Heart right ventricle (tissue), 16 donors: ENCODE measurements at regions not wholly inside any gene's neighbourhood (a gene's known extent, or its start where the extent isn't known, plus 50 kb on each side); places are given as distances from the start of the nearest gene placed in this dataset.

Source experiments
- ATAC-seq, 8 donors: fragments of 200-7000 bp; cut with Tn5 transposase; one replicate each; pipeline ENCODE4 v1.9.1; 2020; ENCODE audit warnings: mild to moderate bottlenecking in 8 of 8, moderate library complexity in 8 of 8, moderate number of reproducible peaks in 1 of 8
- DNase-seq, 2 donors: peaks; one replicate each; pipeline ENCODE4 v3.0.0-alpha.2; 2020
- H3K27ac ChIP-seq, 10 donors: fragments of 200-600 bp; sonication (generic) in 2 of 10; one replicate each; pipeline versions ENCODE4 v1.5.0 to v1.8.0; 2020 to 2022; ENCODE audit warnings: mild to moderate bottlenecking in 3 of 10
- H3K27me3 ChIP-seq, 7 donors: fragments of 200-600 bp; one replicate each; pipeline ENCODE4 v1.8.0; 2021 to 2022; ENCODE audit warnings: mild to moderate bottlenecking in 2 of 7
- H3K36me3 ChIP-seq, 9 donors: fragments of 200-600 bp; sonication (generic) in 1 of 9; one replicate each; pipeline versions ENCODE4 v1.5.0 to v1.8.0; 2020 to 2022; ENCODE audit warnings: mild to moderate bottlenecking in 2 of 9
- H3K4me1 ChIP-seq, 9 donors: fragments of 200-600 bp; sonication (generic) in 1 of 9; one replicate each; pipeline versions ENCODE4 v1.5.0 to v1.8.0; 2020 to 2022; ENCODE audit warnings: mild to moderate bottlenecking in 4 of 9
- H3K4me3 ChIP-seq, 10 donors: fragments of 200-600 bp; sonication (generic) in 2 of 10; one replicate each; pipeline versions ENCODE4 v1.5.0 to v1.8.0; 2020 to 2022; ENCODE audit warnings: mild to moderate bottlenecking in 7 of 10, moderate library complexity in 2 of 10
- H3K9me3 ChIP-seq, 11 donors: fragments of 200-600 bp in 10 of 11; sonication (generic) in 2 of 11; one replicate each; pipeline versions ENCODE4 v1.5.0 to v1.8.0; 2013 to 2022; ENCODE audit warnings: mild to moderate bottlenecking in 2 of 11, control low read depth in 1 of 11, moderate library complexity in 1 of 11
- CTCF ChIP-seq, 9 donors: fragments of 200-600 bp; sonication (generic) in 2 of 9; IDR thresholded peaks; one replicate each; pipeline versions ENCODE4 v1.5.0 to v1.8.0; 2021 to 2022; ENCODE audit warnings: antibody characterized with exemption in 9 of 9, mild to moderate bottlenecking in 5 of 9, moderate library complexity in 1 of 9
- whole genome bisulfite sequencing, 2 donors: extraction: QIAGEN DNeasy Blood & Tissue Kit; methylation state at CpG; one replicate each; pipeline ENCODE4 v1.1.7; 2013; ENCODE audit warnings: inconsistent platforms in 1 of 2; 5-methylcytosine and 5-hydroxymethylcytosine counted together
- intact Hi-C, 10 donors: fragments of 100-400 bp; cut with DNase I; formaldehyde crosslinking; loops; one replicate each; pipeline versions ENCODE4 v1.11.1 to v1.14.2; 2022
- donor health status: Arrhythmogenic right ventricular cardiomyopathy.
- donor health status: ischemic (EF 13 %, LVEDD 7.1; RV severe dilation, severe dysfunction).
- donor health status: healthy with polysubstance abuse.
- donor health status: DM: no; HTN: yes; CAD: no.
- donor health status: DM: no; HTN: no; CAD: no.
- donor health status: ischemic (EF 25% LVEDD 6.9; RV normal size, moderate dysfunction).
- donor health status: ischemic (EF 25% LVEDD 5.7; RV mildly dilated, moderate dysfunction).
- donor health status: healthy.
- donor health status: DM: yes; HTN: yes; CAD: no.
- donor health status: Ischemic cardiomyopathy.
- donor health status: ischemic (EF 35%, LVEDD 5.7; RV mildly dilated, moderate dysfunction).
- donor health status: nonischemic (EF 11% LVEDD 7.7; RV severe dilation, severe dysfunction).
- donor health status: DM: yes; HTN: yes; CAD: no.
- donor health status: PGD.
- donor health status: ischemic (EF 29% LVEDD 5.4; RV normal size, mild dysfunction).
- donor health status: nonischemic (EF 23%, LVEDD 6.1; RV moderate dilation, normal function).

- TF ChIP-seq CTCF (IDR thresholded peaks at IDR 0.05) = no peak
- ATAC-seq (no peak), DNase-seq (no peak)
- WGBS, 2 donors = 78 to 85% methylated on average over 7 of the region's 7 CpGs
- H3K27ac ChIP-seq = no peak overlapping the region
- no peaks in the 10 kb centered on the region for H3K9me3 ChIP-seq
- H3K4me1 ChIP-seq = no peaks in the 10 kb centered on the region
- intact Hi-C loops = no loop called here
- no peak overlapping the region for H3K4me3 ChIP-seq
- H3K36me3 ChIP-seq = no peaks in the 10 kb centered on the region
- peaks cover 0 to 13% (median 0%) of the 10 kb centered on the region in 7 donors for H3K27me3 ChIP-seq
Measured at GRCh38 chr2:129740504-129740903, 239.0 kb upstream of the RAB6C start.

GRCh38 chr2:129741165-129741564, 238.3 kb upstream of the RAB6C start:
- 85 to 88% methylated on average over 7 of the region's 7 CpGs for WGBS, 2 donors
- no peaks in the 10 kb centered on the region for H3K4me1 ChIP-seq
- DNase-seq (no peak), ATAC-seq (no peak)
- no peaks in the 10 kb centered on the region for H3K36me3 ChIP-seq
- no peak overlapping the region for H3K27ac ChIP-seq
- no peak overlapping the region for H3K4me3 ChIP-seq
- intact Hi-C loops = no loop called here
- no peak for TF ChIP-seq CTCF (IDR thresholded peaks at IDR 0.05)
- peaks cover 0 to 13% (median 0%) of the 10 kb centered on the region in 7 donors for H3K27me3 ChIP-seq
- no peaks in the 10 kb centered on the region for H3K9me3 ChIP-seq

- intact Hi-C loops = no loop called here
- H3K27ac ChIP-seq = no peak overlapping the region
- no peaks in the 10 kb centered on the region for H3K9me3 ChIP-seq
- H3K4me3 ChIP-seq = no peak overlapping the region
- no peaks in the 10 kb centered on the region for H3K36me3 ChIP-seq
- H3K27me3 ChIP-seq = peaks cover 0 to 13% (median 0%) of the 10 kb centered on the region in 7 donors
- ATAC-seq = no peak
- 86 to 88% methylated on average over 12 of the region's 12 CpGs for WGBS, 2 donors
- DNase-seq = no peak
- TF ChIP-seq CTCF (IDR thresholded peaks at IDR 0.05) = no peak
- no peaks in the 10 kb centered on the region for H3K4me1 ChIP-seq
Measured at GRCh38 chr2:129741623-129742022, 237.8 kb upstream of the RAB6C start.

DNA sequence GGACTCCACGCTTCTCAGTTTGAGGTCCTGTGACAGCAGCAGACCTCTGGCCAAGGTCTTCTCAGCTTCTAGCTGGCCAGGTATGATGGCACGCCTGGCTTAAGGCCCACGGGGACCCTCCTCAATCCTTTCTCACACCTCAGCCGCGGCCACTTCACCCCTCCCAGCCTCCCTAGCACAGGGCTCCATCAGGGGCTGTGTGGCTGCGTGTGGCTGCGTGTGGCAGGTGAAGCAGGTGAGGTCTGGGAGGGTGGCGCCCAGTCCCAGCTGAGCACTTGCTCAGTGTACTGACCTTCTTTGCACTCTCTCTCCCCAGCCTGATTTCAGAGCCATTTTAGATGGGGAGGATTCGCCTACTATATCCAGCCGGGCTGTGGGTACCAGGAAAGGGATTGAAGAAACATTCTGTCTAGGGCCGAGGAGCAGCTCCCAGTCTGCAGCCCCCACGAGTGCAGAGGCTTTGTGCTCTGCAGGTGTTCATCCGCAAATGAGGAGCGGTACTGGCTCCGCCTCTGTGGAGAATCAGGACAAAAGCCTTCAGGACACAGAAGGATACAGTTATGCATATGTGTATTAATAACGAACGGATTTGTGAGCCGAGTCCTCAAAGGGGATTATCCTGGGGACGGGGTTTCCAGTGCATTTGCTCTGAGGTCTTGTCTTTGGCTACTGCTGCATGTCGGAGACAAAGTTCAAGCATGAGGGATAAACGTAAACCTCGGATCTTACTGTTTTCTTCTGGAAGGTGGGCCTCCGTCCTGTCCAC, 236.9 kb upstream of the RAB6C start:
- TF ChIP-seq CTCF (IDR thresholded peaks at IDR 0.05) = no peak
- no peaks in the 10 kb centered on the region for H3K4me1 ChIP-seq
- no peak overlapping the region for H3K27ac ChIP-seq
- DNase-seq (no peak), ATAC-seq (no peak)
- H3K36me3 ChIP-seq = no peaks in the 10 kb centered on the region
- intact Hi-C loops = no loop called here
- H3K4me3 ChIP-seq = no peak overlapping the region
- peaks cover 0 to 13% (median 0%) of the 10 kb centered on the region in 7 donors for H3K27me3 ChIP-seq
- 90 to 91% methylated on average over 23 of the region's 23 CpGs for WGBS, 2 donors
- H3K9me3 ChIP-seq = no peaks in the 10 kb centered on the region
